Esophagus (tissue), 2 donors: ENCODE measurements at regions not wholly inside any gene's neighbourhood (a gene's known extent, or its start where the extent isn't known, plus 50 kb on each side); places are given as distances from the start of the nearest gene placed in this dataset.

Experiments used
- H3K27ac ChIP-seq, 2 donors: one replicate each; pipeline ENCODE4 v1.5.1; 2013; ENCODE audit warnings: low read depth in 2 of 2, mild to moderate bottlenecking in 2 of 2, inconsistent platforms in 1 of 2, low read length in 1 of 2, moderate library complexity in 1 of 2
- H3K27me3 ChIP-seq, 2 donors: one replicate each; pipeline ENCODE4 v1.6.1; 2013; ENCODE audit warnings: low read length in 2 of 2, control low read depth in 1 of 2, mild to moderate bottlenecking in 1 of 2; ENCODE audit not compliant: insufficient read depth in 2 of 2, control insufficient read depth in 1 of 2
- H3K36me3 ChIP-seq, 2 donors: one replicate each; pipeline ENCODE4 v1.6.1; 2013; ENCODE audit warnings: low read length in 1 of 2; ENCODE audit not compliant: control insufficient read depth in 2 of 2, insufficient read depth in 2 of 2
- H3K4me1 ChIP-seq, 2 donors: one replicate each; pipeline ENCODE4 v1.6.1; 2013; ENCODE audit warnings: low read length in 1 of 2; ENCODE audit not compliant: control insufficient read depth in 2 of 2, insufficient read depth in 2 of 2
- H3K4me3 ChIP-seq, 2 donors: one replicate each; pipeline ENCODE4 v1.5.1; 2013; ENCODE audit warnings: low read length in 2 of 2, mild to moderate bottlenecking in 2 of 2, low read depth in 1 of 2, moderate library complexity in 1 of 2
- H3K9me3 ChIP-seq, 2 donors: one replicate each; pipeline ENCODE4 v1.6.1; 2013; ENCODE audit warnings: mild to moderate bottlenecking in 2 of 2, low read depth in 1 of 2, low read length in 1 of 2, moderate library complexity in 1 of 2; ENCODE audit not compliant: control insufficient read depth in 2 of 2, insufficient read depth in 1 of 2
- WGBS, 2 donors: extraction: QIAGEN DNeasy Blood & Tissue Kit; methylation state at CpG; one replicate each; pipeline ENCODE4 v1.1.7; 2013; 5-methylcytosine and 5-hydroxymethylcytosine counted together
- donor health status: healthy with polysubstance abuse.
- donor health status: Bipolar disorder and iron deficiency.

GRCh38 chr3:64939309-64939708 lies 251.5 kb upstream of the ADAMTS9 start:
- Histone ChIP-seq H3K4me3 (no peak overlapping the region), H3K36me3 (no peaks in the 10 kb centered on the region), H3K4me1 (peaks cover 0 to 2% of the 10 kb centered on the region in 2 donors), H3K27ac (no peak overlapping the region), H3K27me3 (no peaks in the 10 kb centered on the region), H3K9me3 (peaks cover 0 to 2% of the 10 kb centered on the region in 2 donors)
- WGBS, 2 donors = 47% methylated on average over 2 of the region's 2 CpGs

- Histone ChIP-seq H3K36me3 (no peaks in the 10 kb centered on the region), H3K9me3 (peaks cover 0 to 6% of the 10 kb centered on the region in 2 donors), H3K27me3 (no peaks in the 10 kb centered on the region), H3K4me1 (peaks cover 0 to 2% of the 10 kb centered on the region in 2 donors), H3K4me3 (no peak overlapping the region), H3K27ac (no peak overlapping the region)
- WGBS, 2 donors = 33 to 58% methylated on average over 1 of the region's 1 CpG
Observed at GRCh38 chr3:64936556-64936955, 248.8 kb upstream of the ADAMTS9 start.

GRCh38 chr3:64935971-64936370 lies 248.2 kb upstream of the ADAMTS9 start:
- Histone ChIP-seq H3K27me3 (no peaks in the 10 kb centered on the region), H3K4me3 (no peak overlapping the region), H3K4me1 (peaks cover 0 to 2% of the 10 kb centered on the region in 2 donors), H3K36me3 (no peaks in the 10 kb centered on the region), H3K27ac (no peak overlapping the region), H3K9me3 (peaks cover 0 to 7% of the 10 kb centered on the region in 2 donors)
- WGBS, 2 donors = 14 to 17% methylated on average over 2 of the region's 2 CpGs

GRCh38 chr3:64932666-64933342 lies 245.0 kb upstream of the ADAMTS9 start:
- WGBS, 2 donors = 78 to 81% methylated on average over 8 of the region's 8 CpGs
- Histone ChIP-seq H3K36me3 (no peaks in the 10 kb centered on the region), H3K9me3 (peaks cover 0 to 7% of the 10 kb centered on the region in 2 donors), H3K27me3 (no peaks in the 10 kb centered on the region), H3K4me3 (no peak overlapping the region), H3K4me1 (no peaks in the 10 kb centered on the region), H3K27ac (no peak overlapping the region)

- no peak overlapping the region for H3K4me3 ChIP-seq
- H3K27ac ChIP-seq = no peak overlapping the region
- no peaks in the 10 kb centered on the region for H3K27me3 ChIP-seq
- H3K9me3 ChIP-seq = peaks cover 0 to 7% of the 10 kb centered on the region in 2 donors
- no peaks in the 10 kb centered on the region for H3K36me3 ChIP-seq
- 89 to 90% methylated on average over 2 of the region's 2 CpGs for WGBS, 2 donors
- no peaks in the 10 kb centered on the region for H3K4me1 ChIP-seq
Observed at GRCh38 chr3:64932016-64932518, 244.3 kb upstream of the ADAMTS9 start.

GRCh38 chr3:64930891-64931290 lies 243.1 kb upstream of the ADAMTS9 start:
- Histone ChIP-seq H3K27ac (no peak overlapping the region), H3K27me3 (no peaks in the 10 kb centered on the region), H3K4me1 (no peaks in the 10 kb centered on the region), H3K4me3 (no peak overlapping the region), H3K9me3 (peaks cover 0 to 7% of the 10 kb centered on the region in 2 donors), H3K36me3 (no peaks in the 10 kb centered on the region)
- WGBS, 2 donors = 87 to 97% methylated on average over 2 of the region's 2 CpGs

- Histone ChIP-seq H3K4me3 (no peak overlapping the region), H3K27ac (no peak overlapping the region), H3K4me1 (no peaks in the 10 kb centered on the region), H3K36me3 (no peaks in the 10 kb centered on the region), H3K27me3 (no peaks in the 10 kb centered on the region), H3K9me3 (peaks cover 0 to 5% of the 10 kb centered on the region in 2 donors)
- 68 to 74% methylated on average over 3 of the region's 3 CpGs for WGBS, 2 donors
Observed at GRCh38 chr3:64928683-64929082, 240.9 kb upstream of the ADAMTS9 start.

GRCh38 chr3:64927689-64928088 lies 239.9 kb upstream of the ADAMTS9 start:
- Histone ChIP-seq H3K27ac (no peak overlapping the region), H3K27me3 (no peaks in the 10 kb centered on the region), H3K4me1 (no peaks in the 10 kb centered on the region), H3K9me3 (peaks cover 0 to 2% of the 10 kb centered on the region in 2 donors), H3K4me3 (no peak overlapping the region), H3K36me3 (no peaks in the 10 kb centered on the region)
- 83 to 85% methylated on average over 3 of the region's 3 CpGs for WGBS, 2 donors

- H3K4me3 ChIP-seq = no peak overlapping the region
- H3K36me3 ChIP-seq = no peaks in the 10 kb centered on the region
- H3K27ac ChIP-seq = no peak overlapping the region
- no peaks in the 10 kb centered on the region for H3K4me1 ChIP-seq
- no peaks in the 10 kb centered on the region for H3K9me3 ChIP-seq
- no peaks in the 10 kb centered on the region for H3K27me3 ChIP-seq
- 55 to 62% methylated on average over 2 of the region's 2 CpGs for WGBS, 2 donors
Observed at GRCh38 chr3:64925575-64925974, 237.8 kb upstream of the ADAMTS9 start.

- H3K27ac ChIP-seq = no peak overlapping the region
- no peaks in the 10 kb centered on the region for H3K9me3 ChIP-seq
- no peaks in the 10 kb centered on the region for H3K27me3 ChIP-seq
- H3K4me3 ChIP-seq = no peak overlapping the region
- no peaks in the 10 kb centered on the region for H3K4me1 ChIP-seq
- no peaks in the 10 kb centered on the region for H3K36me3 ChIP-seq
- WGBS, 2 donors = 58 to 67% methylated on average over 2 of the region's 2 CpGs
Observed at GRCh38 chr3:64924961-64925360, 237.2 kb upstream of the ADAMTS9 start.
